ENCODE measurements at regions not wholly inside any gene's neighbourhood (a gene's known extent, or its start where the extent isn't known, plus 50 kb on each side); places are given as distances from the start of the nearest gene placed in this dataset.

- WGBS, 2 donors, result 43 to 47% methylated on average over 2 of the region's 2 CpGs
- H3K4me1 ChIP-seq (ENCODE audit: control insufficient read depth in 5 of 5, insufficient read depth in 5 of 5, low read length in 5 of 5), result no peaks in the 10 kb centered on the region
- no peaks in the 10 kb centered on the region for H3K9me3 ChIP-seq (ENCODE audit: control insufficient read depth in 4 of 4, insufficient read depth in 3 of 4, low read length in 3 of 4)
- ATAC-seq (ENCODE audit: insufficient read depth, low FRiP score) (no peak), DNase-seq (no peak)
- no peak overlapping the region for H3K9ac ChIP-seq (ENCODE audit: insufficient read depth in 1 of 2, low read length in 2 of 2)
- no peak overlapping the region for H3K4me3 ChIP-seq
- H3K36me3 ChIP-seq (ENCODE audit: control insufficient read depth in 4 of 4, insufficient read depth in 4 of 4, low read length in 4 of 4), result no peaks in the 10 kb centered on the region
- H3K27ac ChIP-seq (ENCODE audit: low read depth in 1 of 2, low read length in 1 of 2), result no peak overlapping the region
- H3K27me3 ChIP-seq (ENCODE audit: control insufficient read depth in 3 of 3, insufficient read depth in 3 of 3, low read length in 2 of 3), result peaks cover 0 to 10% (median 0%) of the 10 kb centered on the region in 3 donors
- TF ChIP-seq CTCF (IDR thresholded peaks at IDR 0.05; ENCODE audit: control extremely low read depth, extremely low read depth), result no peak
Observed at GRCh38 chr2:36170805-36171204, 184.8 kb upstream of the CRIM1 start.

- H3K27me3 ChIP-seq (ENCODE audit: control insufficient read depth in 3 of 3, insufficient read depth in 3 of 3, low read length in 2 of 3), result peaks cover 0 to 3% (median 0%) of the 10 kb centered on the region in 3 donors
- no peaks in the 10 kb centered on the region for H3K4me1 ChIP-seq (ENCODE audit: control insufficient read depth in 5 of 5, insufficient read depth in 5 of 5, low read length in 5 of 5)
- H3K9me3 ChIP-seq (ENCODE audit: control insufficient read depth in 4 of 4, insufficient read depth in 3 of 4, low read length in 3 of 4), result no peaks in the 10 kb centered on the region
- H3K4me3 ChIP-seq, result no peak overlapping the region
- no peak for TF ChIP-seq CTCF (IDR thresholded peaks at IDR 0.05; ENCODE audit: control extremely low read depth, extremely low read depth)
- no peak overlapping the region for H3K9ac ChIP-seq (ENCODE audit: insufficient read depth in 1 of 2, low read length in 2 of 2)
- H3K27ac ChIP-seq (ENCODE audit: low read depth in 1 of 2, low read length in 1 of 2), result no peak overlapping the region
- no peaks in the 10 kb centered on the region for H3K36me3 ChIP-seq (ENCODE audit: control insufficient read depth in 4 of 4, insufficient read depth in 4 of 4, low read length in 4 of 4)
- ATAC-seq (ENCODE audit: insufficient read depth, low FRiP score) (no peak), DNase-seq (no peak)
- 79 to 83% methylated on average over 1 of the region's 1 CpG for WGBS, 2 donors
Observed at GRCh38 chr2:36169843-36170242, 185.7 kb upstream of the CRIM1 start.

- Histone ChIP-seq H3K4me3 (no peak overlapping the region), H3K27me3 (ENCODE audit: control insufficient read depth in 3 of 3, insufficient read depth in 3 of 3, low read length in 2 of 3) (no peaks in the 10 kb centered on the region), H3K4me1 (ENCODE audit: control insufficient read depth in 5 of 5, insufficient read depth in 5 of 5, low read length in 5 of 5) (no peaks in the 10 kb centered on the region), H3K9me3 (ENCODE audit: control insufficient read depth in 4 of 4, insufficient read depth in 3 of 4, low read length in 3 of 4) (no peaks in the 10 kb centered on the region), H3K36me3 (ENCODE audit: control insufficient read depth in 4 of 4, insufficient read depth in 4 of 4, low read length in 4 of 4) (no peaks in the 10 kb centered on the region), H3K9ac (ENCODE audit: insufficient read depth in 1 of 2, low read length in 2 of 2) (no peak overlapping the region), H3K27ac (ENCODE audit: low read depth in 1 of 2, low read length in 1 of 2) (no peak overlapping the region)
- TF ChIP-seq CTCF (IDR thresholded peaks at IDR 0.05; ENCODE audit: control extremely low read depth, extremely low read depth), result no peak
- ATAC-seq (ENCODE audit: insufficient read depth, low FRiP score) (no peak), DNase-seq (peak in 1 of 3 donors; percentile 18)
- WGBS, 2 donors, result 31 to 59% methylated on average over 2 of the region's 2 CpGs
Observed at GRCh38 chr2:36168115-36168514, 187.5 kb upstream of the CRIM1 start.

GRCh38 chr2:36165132-36165531, 190.4 kb upstream of the CRIM1 start:
- WGBS, 2 donors, result 79 to 100% methylated on average over 3 to 4 of the region's 4 CpGs

More at GRCh38 chr2:36165132-36165531, 190.4 kb upstream of the CRIM1 start:
- DNase-seq, result no peak
- Histone ChIP-seq H3K9me3 (ENCODE audit: control insufficient read depth in 4 of 4, insufficient read depth in 3 of 4, low read length in 3 of 4) (no peaks in the 10 kb centered on the region), H3K4me1 (ENCODE audit: control insufficient read depth in 5 of 5, insufficient read depth in 5 of 5, low read length in 5 of 5) (no peaks in the 10 kb centered on the region), H3K4me3 (no peak overlapping the region), H3K27ac (ENCODE audit: low read depth in 1 of 2, low read length in 1 of 2) (no peak overlapping the region), H3K27me3 (ENCODE audit: control insufficient read depth in 3 of 3, insufficient read depth in 3 of 3, low read length in 2 of 3) (no peaks in the 10 kb centered on the region), H3K9ac (ENCODE audit: insufficient read depth in 1 of 2, low read length in 2 of 2) (no peak overlapping the region), H3K36me3 (ENCODE audit: control insufficient read depth in 4 of 4, insufficient read depth in 4 of 4, low read length in 4 of 4) (no peaks in the 10 kb centered on the region)
- no peak for ATAC-seq (ENCODE audit: insufficient read depth, low FRiP score)
- no peak for TF ChIP-seq CTCF (IDR thresholded peaks at IDR 0.05; ENCODE audit: control extremely low read depth, extremely low read depth)

Measured in lung (tissue), 11 donors.